CD4-positive, alpha-beta memory T cell (primary cell): ENCODE measurements at regions not wholly inside any gene's neighbourhood (a gene's known extent, or its start where the extent isn't known, plus 50 kb on each side); places are given as distances from the start of the nearest gene placed in this dataset.
A peak's percentile ranks its signal among the peaks of the same experiment; 100 is the strongest.

ENCODE experiments used
- CTCF ChIA-PET: fragments of 350-600 bp; sonication (Branson Sonifier 250); formaldehyde crosslinking; loops from one replicate; lab custom pipeline; 2021; ENCODE audit warnings: inconsistent platforms; ENCODE audit not compliant: partially characterized antibody; lab: Charles Lee
- POLR2A ChIA-PET: fragments of 350-600 bp; sonication (Branson Sonifier 250); formaldehyde crosslinking; loops from one replicate; lab custom pipeline; 2021; ENCODE audit not compliant: partially characterized antibody; lab: Charles Lee
- DNase-seq, 5 donors: peaks; one replicate each; pipeline versions ENCODE4 v3.0.0 to v3.0.0-alpha.2; 2020 to 2022; ENCODE audit warnings: mixed read lengths in 1 of 5
- H3K27ac ChIP-seq: one replicate; pipeline ENCODE4 v1.7.0; 2013; ENCODE audit warnings: low read depth, low read length
- H3K27me3 ChIP-seq: 2 replicates; pipeline ENCODE4 v1.7.0; 2013; ENCODE audit warnings: mild to moderate bottlenecking, low read length, moderate library complexity; ENCODE audit not compliant: insufficient read depth
- H3K36me3 ChIP-seq: 2 replicates; pipeline ENCODE4 v1.7.0; 2013; ENCODE audit warnings: mild to moderate bottlenecking, low read length, moderate library complexity; ENCODE audit not compliant: insufficient read depth
- H3K4me1 ChIP-seq: 2 replicates; pipeline ENCODE4 v1.7.0; 2013; ENCODE audit warnings: mild to moderate bottlenecking, low read length, moderate library complexity; ENCODE audit not compliant: insufficient read depth
- H3K4me3 ChIP-seq, 2 donors: one replicate each; pipeline ENCODE4 v1.7.0; 2013; ENCODE audit warnings: low read length in 2 of 2, mild to moderate bottlenecking in 1 of 2
- H3K9me3 ChIP-seq, 2 donors: one replicate each; pipeline ENCODE4 v1.7.0; 2013; ENCODE audit warnings: low read length in 2 of 2, control low read depth in 1 of 2; ENCODE audit not compliant: control insufficient read depth in 1 of 2
- H3K27ac Mint-ChIP-seq, 7 donors: one replicate each; pipeline ENCODE4 v1.8.0; 2020 to 2021; ENCODE audit warnings: mixed read lengths in 7 of 7, mild to moderate bottlenecking in 6 of 7, inconsistent platforms in 3 of 7, moderate library complexity in 3 of 7
- H3K27me3 Mint-ChIP-seq, 2 donors: one replicate each; pipeline ENCODE4 v1.8.0; 2020 to 2021; ENCODE audit warnings: mixed read lengths in 2 of 2
- H3K36me3 Mint-ChIP-seq, 2 donors: one replicate each; pipeline ENCODE4 v1.8.0; 2020 to 2021; ENCODE audit warnings: mixed read lengths in 2 of 2, inconsistent platforms in 1 of 2, mild to moderate bottlenecking in 1 of 2
- H3K4me1 Mint-ChIP-seq, 4 donors: one replicate each; pipeline ENCODE4 v1.8.0; 2020 to 2021; ENCODE audit warnings: mixed read lengths in 4 of 4, mild to moderate bottlenecking in 1 of 4
- H3K4me3 Mint-ChIP-seq, 8 donors: one replicate each; pipeline ENCODE4 v1.8.0; 2020 to 2021; ENCODE audit warnings: mixed read lengths in 8 of 8, mild to moderate bottlenecking in 7 of 8, moderate library complexity in 6 of 8, inconsistent platforms in 3 of 8
- H3K9me3 Mint-ChIP-seq, 8 donors: one replicate each; pipeline ENCODE4 v1.8.0; 2020 to 2021; ENCODE audit warnings: mixed read lengths in 8 of 8, mild to moderate bottlenecking in 5 of 8, inconsistent platforms in 3 of 8, moderate library complexity in 1 of 8
- intact Hi-C: fragments of 100-400 bp; cut with micrococcal nuclease; formaldehyde crosslinking; loops from one replicate; pipeline ENCODE4 v1.15.1; 2023

DNA sequence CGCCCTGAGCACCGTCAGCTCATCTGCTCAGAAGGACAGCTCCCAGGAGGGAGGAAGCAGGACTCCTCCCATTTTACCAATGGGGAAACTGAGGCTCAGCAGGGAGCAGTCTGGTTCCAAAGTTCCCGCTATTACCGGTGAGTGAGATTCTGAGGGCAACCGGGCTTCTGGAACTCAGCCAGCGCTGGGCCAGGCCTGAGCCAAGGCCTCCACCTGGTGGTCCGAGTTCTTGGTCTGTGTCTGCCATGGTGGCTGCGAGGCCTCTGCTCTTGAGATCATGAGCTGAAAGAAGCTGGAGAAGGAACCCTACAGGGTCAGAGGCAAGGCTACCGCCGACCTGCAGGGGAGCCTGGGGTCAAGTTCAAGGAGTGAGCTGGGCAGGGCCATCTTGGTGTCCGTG lies 110.8 kb upstream of the GSE1 start:
- Histone ChIP-seq H3K9me3 (no peaks in the 10 kb centered on the region), H3K4me1 (no peaks in the 10 kb centered on the region), H3K27ac (no peak overlapping the region), H3K4me3 (no peak overlapping the region), H3K36me3 (no peaks in the 10 kb centered on the region), H3K27me3 (no peaks in the 10 kb centered on the region)
- intact Hi-C loops, result no loop called here
- Mint-ChIP-seq H3K36me3 (no peaks in the 10 kb centered on the region), H3K4me3 (no peak overlapping the region), H3K4me1 (no peaks in the 10 kb centered on the region), H3K9me3 (no peaks in the 10 kb centered on the region), H3K27me3 (no peaks in the 10 kb centered on the region), H3K27ac (peak overlapping the region in 1 of 7 donors; percentile 27)
- ChIA-PET POLR2A (no interaction called here), CTCF (no interaction called here)
- DNase-seq, result no peak

DNA sequence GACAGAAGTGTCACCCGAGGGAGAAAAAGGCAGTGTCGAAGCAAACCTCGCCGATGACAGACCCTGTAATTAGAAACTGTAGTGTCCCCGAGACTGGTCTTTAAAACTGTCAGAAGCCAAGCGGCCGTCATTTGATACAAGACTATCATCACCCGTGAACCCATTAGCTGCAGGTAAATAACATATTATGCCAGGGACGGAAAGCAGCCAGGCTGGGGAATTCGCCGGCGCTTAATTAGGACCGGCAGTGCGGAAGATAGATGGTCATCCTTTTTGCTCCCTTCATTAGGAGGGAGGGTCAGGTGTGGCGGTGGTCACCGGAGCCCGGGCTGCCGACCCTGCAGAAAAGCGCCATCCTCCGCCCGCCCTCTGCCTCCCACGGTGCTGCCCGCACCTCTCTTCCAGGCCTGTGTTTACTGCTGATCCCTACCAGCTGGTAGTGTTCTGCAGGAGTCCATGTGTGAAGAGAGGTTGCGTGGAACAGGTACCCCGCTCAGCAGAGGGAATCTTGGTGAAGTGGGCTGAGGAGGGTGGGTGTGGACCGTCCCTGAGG lies 109.4 kb upstream of the GSE1 start:
- H3K36me3 Mint-ChIP-seq, result no peaks in the 10 kb centered on the region
- no peak for DNase-seq
- ChIA-PET POLR2A (no interaction called here), CTCF (interaction anchor here (0.9 kb wide), 1 partner anchor 61 kb away, joined by 3 read pairs; no protein-coding TSS in a partner anchor)
- intact Hi-C loops, result no loop called here
- no peak overlapping the region for H3K27ac Mint-ChIP-seq
- Histone ChIP-seq H3K4me3 (no peak overlapping the region), H3K4me1 (no peaks in the 10 kb centered on the region), H3K27ac (no peak overlapping the region), H3K36me3 (no peaks in the 10 kb centered on the region), H3K27me3 (no peaks in the 10 kb centered on the region), H3K9me3 (no peaks in the 10 kb centered on the region)
- H3K4me3 Mint-ChIP-seq, result no peak overlapping the region
- no peaks in the 10 kb centered on the region for H3K27me3 Mint-ChIP-seq
- H3K4me1 Mint-ChIP-seq, result no peaks in the 10 kb centered on the region
- H3K9me3 Mint-ChIP-seq, result no peaks in the 10 kb centered on the region

DNA sequence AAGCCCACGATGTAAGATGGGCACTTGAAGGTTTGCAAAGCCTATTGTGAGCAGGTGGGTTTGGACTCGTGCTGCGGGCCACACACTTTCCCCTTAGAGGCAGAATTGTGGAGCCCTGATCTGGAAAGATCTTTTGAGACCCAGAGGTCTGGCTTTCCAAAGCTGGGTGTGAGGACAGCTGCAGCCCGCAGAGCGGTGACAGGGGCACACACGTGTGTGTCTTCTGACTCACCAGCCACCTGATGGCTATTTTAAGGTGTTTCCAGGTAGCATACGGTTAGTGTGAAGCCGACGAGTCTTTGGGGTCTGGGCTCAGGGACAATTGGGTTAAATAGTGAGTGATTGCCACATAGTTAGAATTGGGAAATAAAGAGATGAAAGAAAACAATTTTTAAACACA lies 108.9 kb upstream of the GSE1 start:
- Mint-ChIP-seq H3K4me3 (no peak overlapping the region), H3K4me1 (no peaks in the 10 kb centered on the region), H3K36me3 (no peaks in the 10 kb centered on the region), H3K27ac (peak overlapping the region in 1 of 7 donors; percentile 42), H3K27me3 (no peaks in the 10 kb centered on the region), H3K9me3 (no peaks in the 10 kb centered on the region)
- H3K4me3 ChIP-seq, result no peak overlapping the region
- H3K27ac ChIP-seq, result no peak overlapping the region
- POLR2A ChIA-PET, result no interaction called here
- intact Hi-C loops, result no loop called here
- H3K9me3 ChIP-seq, result no peaks in the 10 kb centered on the region
- CTCF ChIA-PET, result no interaction called here
- no peaks in the 10 kb centered on the region for H3K27me3 ChIP-seq
- H3K4me1 ChIP-seq, result no peaks in the 10 kb centered on the region
- no peak for DNase-seq
- H3K36me3 ChIP-seq, result no peaks in the 10 kb centered on the region

DNA sequence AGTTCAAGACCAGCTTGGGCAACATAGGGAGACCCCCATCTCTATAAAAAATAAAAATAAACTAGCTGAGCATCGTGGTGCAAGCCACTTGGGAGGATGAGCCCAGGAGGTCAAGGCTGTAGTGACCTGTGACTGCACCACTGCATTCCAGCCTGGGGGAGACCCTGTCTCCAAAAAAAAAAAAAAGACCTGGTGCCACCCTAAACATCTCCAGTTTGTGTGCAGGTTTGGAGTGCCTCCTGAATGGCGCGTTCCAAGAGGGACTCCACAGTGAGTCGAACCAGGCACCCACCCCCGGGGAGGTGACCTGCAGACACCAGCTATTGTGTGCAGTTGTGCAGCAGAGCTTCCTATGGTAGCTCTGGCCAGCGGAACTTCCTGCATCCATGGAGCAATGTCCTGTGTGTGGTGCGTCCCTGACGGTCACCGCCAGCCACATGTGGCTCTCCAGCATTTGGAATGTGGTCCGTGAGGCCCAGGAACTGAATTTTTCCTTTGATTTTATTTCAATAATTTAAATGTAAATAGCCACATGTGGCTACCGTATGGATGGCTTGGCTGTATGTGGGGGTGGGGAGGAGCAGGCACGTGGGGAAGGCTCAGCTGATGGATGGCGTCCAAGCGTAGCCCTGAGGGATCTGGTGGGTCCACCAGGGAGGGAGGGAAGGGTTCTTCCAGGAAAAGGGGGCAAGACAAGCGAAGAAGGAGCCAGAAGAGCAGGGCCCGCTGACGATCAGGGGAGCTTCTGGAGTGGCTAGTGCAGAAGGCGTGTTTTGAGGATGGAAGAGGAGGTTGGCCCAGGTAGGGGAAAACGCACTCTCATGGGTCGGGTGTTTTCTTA lies 107.1 kb upstream of the GSE1 start:
- H3K4me1 ChIP-seq, result no peaks in the 10 kb centered on the region
- Mint-ChIP-seq H3K36me3 (no peaks in the 10 kb centered on the region), H3K4me3 (no peak overlapping the region), H3K27ac (no peak overlapping the region), H3K27me3 (no peaks in the 10 kb centered on the region), H3K9me3 (no peaks in the 10 kb centered on the region), H3K4me1 (peaks cover 0 to 3% (median 0%) of the 10 kb centered on the region in 4 donors)
- no peak overlapping the region for H3K27ac ChIP-seq
- no peak for DNase-seq
- no peak overlapping the region for H3K4me3 ChIP-seq
- no peaks in the 10 kb centered on the region for H3K36me3 ChIP-seq
- POLR2A ChIA-PET, result no interaction called here
- H3K27me3 ChIP-seq, result no peaks in the 10 kb centered on the region
- CTCF ChIA-PET, result interaction anchor here (1.2 kb wide), 1 partner anchor 103 kb away, joined by 3 read pairs; no protein-coding TSS in a partner anchor
- intact Hi-C loops, result no loop called here
- no peaks in the 10 kb centered on the region for H3K9me3 ChIP-seq

DNA sequence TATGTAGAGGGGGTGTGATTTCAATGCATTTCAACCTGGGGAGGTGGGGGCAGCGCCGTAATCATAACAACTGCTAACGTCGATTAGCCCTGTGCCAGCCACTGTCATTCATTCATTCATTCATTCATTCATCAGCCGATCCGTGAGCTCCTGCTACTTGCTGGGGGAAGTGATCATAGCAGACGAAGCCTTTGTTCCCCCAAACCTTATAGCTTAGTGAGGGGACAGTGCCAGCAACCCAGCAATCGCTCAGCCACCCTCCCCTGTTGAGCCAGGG lies 106.5 kb upstream of the GSE1 start:
- Histone ChIP-seq H3K36me3 (no peaks in the 10 kb centered on the region), H3K9me3 (no peaks in the 10 kb centered on the region), H3K27me3 (no peaks in the 10 kb centered on the region), H3K27ac (no peak overlapping the region), H3K4me3 (no peak overlapping the region), H3K4me1 (no peaks in the 10 kb centered on the region)
- CTCF ChIA-PET, result interaction anchor here (1.2 kb wide), 1 partner anchor 103 kb away, joined by 3 read pairs; no protein-coding TSS in a partner anchor
- POLR2A ChIA-PET, result no interaction called here
- Mint-ChIP-seq H3K9me3 (no peaks in the 10 kb centered on the region), H3K4me1 (peaks cover 0 to 3% (median 0%) of the 10 kb centered on the region in 4 donors), H3K4me3 (no peak overlapping the region), H3K27ac (no peak overlapping the region), H3K27me3 (peaks cover 0 to 1% of the 10 kb centered on the region in 2 donors), H3K36me3 (no peaks in the 10 kb centered on the region)
- intact Hi-C loops, result no loop called here
- no peak for DNase-seq

DNA sequence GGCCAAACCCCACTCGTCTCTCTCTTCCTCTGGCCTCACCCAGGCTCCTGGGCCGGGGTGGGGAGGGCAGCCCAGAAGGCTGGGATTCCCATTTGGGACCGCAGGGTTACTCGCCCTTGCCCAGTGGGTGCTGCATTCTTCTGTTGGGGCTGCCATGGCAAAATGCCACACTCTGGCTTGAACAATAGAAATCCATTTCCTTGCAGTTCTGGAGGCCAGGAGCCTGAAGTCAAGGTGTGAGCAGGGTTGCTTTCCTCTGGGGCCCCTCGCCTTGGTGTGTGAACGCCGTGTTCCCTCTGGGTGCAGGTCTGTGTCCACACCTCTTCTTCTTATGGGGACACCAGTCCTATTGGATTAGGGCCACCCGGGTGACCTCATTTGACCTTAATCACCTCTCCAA lies 105.8 kb upstream of the GSE1 start:
- no peaks in the 10 kb centered on the region for H3K36me3 Mint-ChIP-seq
- peaks cover 0 to 1% of the 10 kb centered on the region in 2 donors for H3K27me3 Mint-ChIP-seq
- H3K9me3 Mint-ChIP-seq, result no peaks in the 10 kb centered on the region
- no peaks in the 10 kb centered on the region for H3K27me3 ChIP-seq
- no peak overlapping the region for H3K4me3 ChIP-seq
- H3K4me3 Mint-ChIP-seq, result no peak overlapping the region
- intact Hi-C loops, result no loop called here
- H3K9me3 ChIP-seq, result no peaks in the 10 kb centered on the region
- H3K27ac Mint-ChIP-seq, result no peak overlapping the region
- CTCF ChIA-PET, result no interaction called here
- no peaks in the 10 kb centered on the region for H3K4me1 ChIP-seq
- DNase-seq, result no peak
- H3K36me3 ChIP-seq, result no peaks in the 10 kb centered on the region
- H3K27ac ChIP-seq, result no peak overlapping the region
- POLR2A ChIA-PET, result no interaction called here
- peaks cover 0 to 3% (median 0%) of the 10 kb centered on the region in 4 donors for H3K4me1 Mint-ChIP-seq

DNA sequence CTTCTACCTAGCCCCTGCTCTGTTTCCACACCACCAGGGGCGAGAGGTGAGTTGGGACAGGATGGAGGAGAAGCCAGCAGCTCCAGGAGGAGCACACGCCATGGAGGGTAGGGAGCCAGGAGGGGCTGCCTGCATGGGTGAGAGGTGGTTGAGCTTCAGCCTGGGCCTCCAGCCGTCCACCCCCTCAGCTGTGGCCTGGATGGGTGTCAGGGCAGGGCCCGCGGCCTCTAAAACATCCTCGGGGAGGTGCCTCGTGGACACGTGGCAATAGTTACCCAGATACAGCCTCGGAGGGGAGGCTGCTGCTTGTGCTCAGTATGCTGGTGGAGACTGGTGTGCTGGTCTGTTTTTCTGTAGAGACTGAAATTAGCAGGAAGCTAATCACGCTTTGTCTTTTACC lies 104.7 kb upstream of the GSE1 start:
- peaks cover 0 to 1% of the 10 kb centered on the region in 2 donors for H3K27me3 Mint-ChIP-seq
- H3K4me1 ChIP-seq, result no peaks in the 10 kb centered on the region
- no peaks in the 10 kb centered on the region for H3K9me3 ChIP-seq
- H3K27ac Mint-ChIP-seq, result no peak overlapping the region
- intact Hi-C loops, result no loop called here
- H3K4me3 Mint-ChIP-seq, result no peak overlapping the region
- no peaks in the 10 kb centered on the region for H3K36me3 Mint-ChIP-seq
- POLR2A ChIA-PET, result no interaction called here
- no peak overlapping the region for H3K4me3 ChIP-seq
- no peaks in the 10 kb centered on the region for H3K27me3 ChIP-seq
- DNase-seq, result no peak
- H3K27ac ChIP-seq, result no peak overlapping the region
- peaks cover 0 to 3% (median 0%) of the 10 kb centered on the region in 4 donors for H3K4me1 Mint-ChIP-seq
- no peaks in the 10 kb centered on the region for H3K9me3 Mint-ChIP-seq
- H3K36me3 ChIP-seq, result no peaks in the 10 kb centered on the region
- CTCF ChIA-PET, result interaction anchor here (0.8 to 1.7 kb wide), 2 partner anchors 88 to 108 kb away, joined by 3 to 4 read pairs; no protein-coding TSS in a partner anchor
